ENCODE measurements at regions not wholly inside any gene's neighbourhood (a gene's known extent, or its start where the extent isn't known, plus 50 kb on each side); places are given as distances from the start of the nearest gene placed in this dataset.

GRCh38 chr14:50020799-50021198 is 95.6 kb downstream of the VCPKMT start:
- no peak for TF ChIP-seq EZH2 (IDR thresholded peaks at IDR 0.05; ENCODE audit: low read depth, low read length, severe bottlenecking)
- no peak for TF ChIP-seq KDM5A (IDR thresholded peaks at IDR 0.05; ENCODE audit: low read length)
- TF ChIP-seq CTCF (IDR thresholded peaks at IDR 0.05; ENCODE audit: control extremely low read depth in 1 of 3, insufficient read depth in 1 of 3, low read depth in 1 of 3, low read length in 3 of 3): no peak
- no peak for TF ChIP-seq SP2 (IDR thresholded peaks at IDR 0.05; ENCODE audit: low read length)
- no peak for TF ChIP-seq RAD21 (IDR thresholded peaks at IDR 0.05 in 1 of 2, conservative IDR thresholded peaks at IDR 0.05 in 1 of 2; ENCODE audit: low read depth in 2 of 2, low read length in 2 of 2)
- TF ChIP-seq CTBP2 (IDR thresholded peaks at IDR 0.05; ENCODE audit: borderline replicate concordance, insufficient read depth, insufficient read length, low read length): no peak

Measured in H1 (cell line).